ENCODE measurements at regions not wholly inside any gene's neighbourhood (a gene's known extent, or its start where the extent isn't known, plus 50 kb on each side); places are given as distances from the start of the nearest gene placed in this dataset.
"Not testable (repeated sequence)": the region's sequence is repeated elsewhere in the genome, so short reads cannot be mapped to it uniquely, and the experiment has no call there.

GRCh38 chr20:22523499-22524392 is 60.6 kb downstream of the FOXA2 start:
- TF ChIP-seq, protein P1, sequence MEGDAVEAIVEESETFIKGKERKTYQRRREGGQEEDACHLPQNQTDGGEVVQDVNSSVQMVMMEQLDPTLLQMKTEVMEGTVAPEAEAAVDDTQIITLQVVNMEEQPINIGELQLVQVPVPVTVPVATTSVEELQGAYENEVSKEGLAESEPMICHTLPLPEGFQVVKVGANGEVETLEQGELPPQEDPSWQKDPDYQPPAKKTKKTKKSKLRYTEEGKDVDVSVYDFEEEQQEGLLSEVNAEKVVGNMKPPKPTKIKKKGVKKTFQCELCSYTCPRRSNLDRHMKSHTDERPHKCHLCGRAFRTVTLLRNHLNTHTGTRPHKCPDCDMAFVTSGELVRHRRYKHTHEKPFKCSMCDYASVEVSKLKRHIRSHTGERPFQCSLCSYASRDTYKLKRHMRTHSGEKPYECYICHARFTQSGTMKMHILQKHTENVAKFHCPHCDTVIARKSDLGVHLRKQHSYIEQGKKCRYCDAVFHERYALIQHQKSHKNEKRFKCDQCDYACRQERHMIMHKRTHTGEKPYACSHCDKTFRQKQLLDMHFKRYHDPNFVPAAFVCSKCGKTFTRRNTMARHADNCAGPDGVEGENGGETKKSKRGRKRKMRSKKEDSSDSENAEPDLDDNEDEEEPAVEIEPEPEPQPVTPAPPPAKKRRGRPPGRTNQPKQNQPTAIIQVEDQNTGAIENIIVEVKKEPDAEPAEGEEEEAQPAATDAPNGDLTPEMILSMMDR (IDR thresholded peaks at IDR 0.05; ENCODE audit: low read depth, low read length) = no peak
- Histone ChIP-seq H3K9me3 (ENCODE audit: severe bottlenecking) (no peaks in the 10 kb centered on the region), H3K4me3 (ENCODE audit: low read depth, low read length) (no peak overlapping the region), H3K27me3 (ENCODE audit: insufficient read depth, low read depth, severe bottlenecking) (peaks cover 55% of the 10 kb centered on the region), H3K36me3 (no peaks in the 10 kb centered on the region), H3K27ac (no peak overlapping the region)
- no peak for DNase-seq

DNA sequence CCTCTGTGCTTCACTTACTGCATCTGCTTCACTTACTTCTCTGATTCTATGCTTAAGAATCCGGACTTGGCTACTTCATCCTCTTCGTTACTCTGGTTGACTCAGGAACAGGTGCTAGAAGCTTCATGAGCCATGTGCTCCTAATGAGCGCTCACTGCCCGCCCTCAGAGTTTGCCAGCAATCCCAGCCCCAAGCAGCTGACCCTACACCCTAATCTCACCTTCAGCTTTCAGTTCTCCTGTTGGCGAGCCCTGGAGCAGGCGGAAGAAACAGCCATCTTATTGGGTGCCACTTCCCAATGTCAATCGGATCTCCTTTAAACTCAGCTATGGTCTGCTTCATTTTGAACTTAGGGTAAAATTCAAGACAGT is 61.3 kb downstream of the FOXA2 start:
- DNase-seq = no peak
- TF ChIP-seq, protein P1 (IDR thresholded peaks at IDR 0.05; ENCODE audit: low read depth, low read length) = no peak
- no peak overlapping the region for H3K27ac ChIP-seq
- H3K36me3 ChIP-seq = no peaks in the 10 kb centered on the region
- peaks cover 60% of the 10 kb centered on the region for H3K27me3 ChIP-seq (ENCODE audit: insufficient read depth, low read depth, severe bottlenecking)
- H3K4me3 ChIP-seq (ENCODE audit: low read depth, low read length) = no peak overlapping the region
- H3K9me3 ChIP-seq (ENCODE audit: severe bottlenecking) = no peaks in the 10 kb centered on the region

DNA sequence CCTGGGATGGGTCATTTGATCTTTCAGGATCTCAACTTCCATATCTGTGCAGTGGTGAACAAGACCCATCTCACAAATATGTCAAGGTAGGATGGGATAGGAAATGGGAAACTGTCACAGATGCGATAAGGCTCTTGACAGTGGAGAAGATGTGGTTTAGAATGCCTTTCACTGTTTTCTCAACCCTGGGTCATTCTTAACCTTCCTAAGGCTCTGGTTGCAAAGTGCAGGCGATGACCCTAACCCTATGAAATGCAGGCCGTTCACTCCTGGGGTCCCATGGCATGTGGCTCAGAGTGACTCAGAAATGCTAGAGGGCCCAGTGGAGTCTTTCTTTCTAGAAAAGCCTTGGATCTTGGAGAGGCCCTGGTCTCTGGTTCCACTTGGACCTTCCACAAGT is 61.7 kb downstream of the FOXA2 start:
- TF ChIP-seq, protein P1 (IDR thresholded peaks at IDR 0.05; ENCODE audit: low read depth, low read length) = no peak
- Histone ChIP-seq H3K9me3 (ENCODE audit: severe bottlenecking) (no peaks in the 10 kb centered on the region), H3K27me3 (ENCODE audit: insufficient read depth, low read depth, severe bottlenecking) (peaks cover 62% of the 10 kb centered on the region), H3K4me3 (ENCODE audit: low read depth, low read length) (no peak overlapping the region), H3K36me3 (no peaks in the 10 kb centered on the region), H3K27ac (no peak overlapping the region)
- no peak for DNase-seq

- H3K27me3 ChIP-seq (ENCODE audit: insufficient read depth, low read depth, severe bottlenecking) = peaks cover 63% of the 10 kb centered on the region
- not testable (repeated sequence) for H3K4me3 ChIP-seq (ENCODE audit: low read depth, low read length); H3K27ac ChIP-seq; DNase-seq; H3K36me3 ChIP-seq; H3K9me3 ChIP-seq (ENCODE audit: severe bottlenecking)
These were observed 62.4 kb downstream of the FOXA2 start for GRCh38 chr20:22521940-22522339.

DNA sequence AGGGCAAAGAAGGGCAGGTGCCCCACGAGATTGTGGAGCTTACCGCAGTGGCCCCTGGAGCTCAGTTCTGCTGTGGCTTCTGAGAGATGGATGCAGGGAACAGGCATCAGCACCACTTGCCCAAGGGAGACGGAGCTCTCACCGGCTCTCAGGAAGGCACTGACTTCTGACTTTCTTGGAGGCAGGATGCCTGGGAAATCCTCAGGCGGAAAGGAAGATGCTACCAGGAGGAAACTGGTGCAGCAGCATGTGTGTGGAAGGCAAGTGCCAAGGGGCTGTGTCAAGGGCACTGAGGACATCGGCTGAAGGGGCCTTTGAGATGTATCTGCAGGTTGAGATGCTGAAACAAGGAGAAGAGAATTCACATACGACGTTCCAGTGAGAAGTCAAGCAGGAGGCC is 64.0 kb downstream of the FOXA2 start:
- TF ChIP-seq, protein P1 (IDR thresholded peaks at IDR 0.05; ENCODE audit: low read depth, low read length) = no peak
- no peak overlapping the region for H3K4me3 ChIP-seq (ENCODE audit: low read depth, low read length)
- H3K27me3 ChIP-seq (ENCODE audit: insufficient read depth, low read depth, severe bottlenecking) = peaks cover 61% of the 10 kb centered on the region
- no peak for DNase-seq
- no peaks in the 10 kb centered on the region for H3K9me3 ChIP-seq (ENCODE audit: severe bottlenecking)
- no peaks in the 10 kb centered on the region for H3K36me3 ChIP-seq
- no peak overlapping the region for H3K27ac ChIP-seq

DNA sequence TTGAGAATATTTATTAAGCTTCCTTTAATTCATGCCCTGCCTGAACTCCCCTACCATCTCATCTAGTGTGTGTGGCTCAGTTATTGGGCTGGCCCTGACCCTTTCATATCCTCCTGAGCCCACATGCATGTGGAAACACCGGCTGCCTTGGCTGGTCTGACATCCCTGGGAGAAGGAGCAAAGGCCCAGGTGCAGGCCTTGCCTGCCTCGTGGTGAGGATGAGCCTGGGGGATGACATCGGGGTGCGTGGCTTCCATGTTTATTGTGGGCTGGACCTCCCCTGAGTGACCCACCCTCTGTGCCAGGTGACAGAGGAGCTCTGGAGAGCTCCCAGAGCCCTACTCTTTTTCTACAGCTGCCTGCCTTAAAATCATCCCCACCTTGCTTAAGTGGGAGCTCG is 69.1 kb downstream of the FOXA2 start:
- Histone ChIP-seq H3K9me3 (ENCODE audit: severe bottlenecking) (no peaks in the 10 kb centered on the region), H3K27me3 (ENCODE audit: insufficient read depth, low read depth, severe bottlenecking) (peaks cover 74% of the 10 kb centered on the region), H3K27ac (no peak overlapping the region), H3K36me3 (no peaks in the 10 kb centered on the region), H3K4me3 (ENCODE audit: low read depth, low read length) (no peak overlapping the region)
- no peak for DNase-seq
- TF ChIP-seq, protein P1 (IDR thresholded peaks at IDR 0.05; ENCODE audit: low read depth, low read length) = no peak

All from WERI-Rb-1 (cell line).